BLaER1 treated with 17β-estradiol and CSF1 and Interleukin-3, amounts not matched to agents 10 nM and 100 nM (cell line): ENCODE measurements at regions not wholly inside any gene's neighbourhood (a gene's known extent, or its start where the extent isn't known, plus 50 kb on each side); places are given as distances from the start of the nearest gene placed in this dataset.

Experiments used
- H3K27ac ChIP-seq, 11 experiments: shearing (Covaris generic); formaldehyde crosslinking; 2 replicates each; pipeline ENCODE4 v1.8.1; 2022
- H3K27me3 ChIP-seq, 11 experiments: shearing (Covaris generic); formaldehyde crosslinking; 2 replicates each; pipeline ENCODE4 v1.8.1; 2022
- H3K36me3 ChIP-seq, 11 experiments: shearing (Covaris generic); formaldehyde crosslinking; 2 replicates each; pipeline ENCODE4 v1.8.1; 2022
- H3K4me1 ChIP-seq, 10 experiments: shearing (Covaris generic); formaldehyde crosslinking; 2 replicates each; pipeline ENCODE4 v1.8.1; 2022
- H3K4me2 ChIP-seq, 11 experiments: shearing (Covaris generic); formaldehyde crosslinking; 2 replicates each; pipeline ENCODE4 v1.8.1; 2022
- H3K4me3 ChIP-seq, 10 experiments: shearing (Covaris generic); formaldehyde crosslinking; 2 replicates each; pipeline ENCODE4 v1.8.1; 2022
- H3K9ac ChIP-seq, 11 experiments: shearing (Covaris generic); formaldehyde crosslinking; 2 replicates each; pipeline ENCODE4 v1.8.1; 2022
- H3K9me3 ChIP-seq, 11 experiments: shearing (Covaris generic); formaldehyde crosslinking; replicated peaks in 1 of 11; 2 replicates each; pipeline ENCODE4 v1.8.1; 2022
- H4K20me1 ChIP-seq, 11 experiments: shearing (Covaris generic); formaldehyde crosslinking; 2 replicates each; pipeline ENCODE4 v1.8.1; 2022
- Cebpa-rat ChIP-seq, 11 experiments: shearing (Covaris generic); IDR thresholded peaks; 2 replicates each; pipeline ENCODE4 v1.8.1; 2022

GRCh38 chr6:100194535-100194934, 200.5 kb upstream of the MCHR2 start:
- H3K27me3 ChIP-seq, result no peaks in the 10 kb centered on the region
- peaks cover 0 to 6% (median 0%) of the 10 kb centered on the region in 11 experiments; a peak in 2 of 22 replicates for H3K9me3 ChIP-seq
- H4K20me1 ChIP-seq, result no peaks in the 10 kb centered on the region
- no peaks in the 10 kb centered on the region for H3K4me1 ChIP-seq
- H3K27ac ChIP-seq, result no peak overlapping the region
- no peaks in the 10 kb centered on the region for H3K36me3 ChIP-seq
- H3K9ac ChIP-seq, result no peak overlapping the region
- TF ChIP-seq Cebpa-rat (IDR thresholded peaks at IDR 0.05), result no peak
- no peak overlapping the region for H3K4me3 ChIP-seq
- no peak overlapping the region for H3K4me2 ChIP-seq

GRCh38 chr6:100188754-100189153, 194.7 kb upstream of the MCHR2 start:
- Histone ChIP-seq H3K4me2 (no peak overlapping the region), H3K4me1 (peaks cover 0 to 9% (median 0%) of the 10 kb centered on the region in 10 experiments; a peak in 4 of 20 replicates), H3K27me3 (no peaks in the 10 kb centered on the region), H3K27ac (no peak overlapping the region), H3K36me3 (no peaks in the 10 kb centered on the region), H3K9ac (no peak overlapping the region), H3K4me3 (no peak overlapping the region), H4K20me1 (no peaks in the 10 kb centered on the region), H3K9me3 (no peaks in the 10 kb centered on the region)
- no peak for TF ChIP-seq Cebpa-rat (IDR thresholded peaks at IDR 0.05)

- Histone ChIP-seq H3K27ac (no peak overlapping the region), H3K4me3 (no peak overlapping the region), H3K36me3 (no peaks in the 10 kb centered on the region), H3K9ac (no peak overlapping the region), H3K4me2 (no peak overlapping the region), H3K9me3 (no peaks in the 10 kb centered on the region), H3K4me1 (peaks cover 0 to 9% (median 0%) of the 10 kb centered on the region in 10 experiments; a peak in 4 of 20 replicates), H3K27me3 (no peaks in the 10 kb centered on the region), H4K20me1 (no peaks in the 10 kb centered on the region)
- no peak for TF ChIP-seq Cebpa-rat (IDR thresholded peaks at IDR 0.05)
Measured at GRCh38 chr6:100186552-100186951, 192.5 kb upstream of the MCHR2 start.

DNA sequence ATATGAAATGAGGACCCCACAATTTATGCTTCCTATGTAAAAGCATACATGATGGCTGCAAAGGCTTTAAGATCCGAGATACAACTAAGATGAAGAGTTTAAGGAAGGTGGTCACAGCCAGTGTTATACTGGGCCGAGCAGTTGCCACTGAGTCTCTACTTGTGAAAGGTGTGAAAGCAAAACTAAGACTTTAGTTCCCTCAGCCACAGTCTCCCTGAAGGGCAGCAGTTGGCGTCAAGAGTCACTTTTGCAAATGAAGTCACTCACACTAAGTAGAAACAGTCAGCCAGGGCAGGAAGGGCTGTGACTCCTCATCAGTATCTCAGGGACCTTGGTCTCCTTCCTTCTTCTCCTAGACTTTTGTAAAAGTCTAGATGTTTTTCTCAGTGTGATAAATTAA, 191.6 kb upstream of the MCHR2 start:
- Histone ChIP-seq H3K36me3 (no peaks in the 10 kb centered on the region), H3K4me1 (peaks cover 0 to 9% (median 0%) of the 10 kb centered on the region in 10 experiments; a peak in 4 of 20 replicates)
- TF ChIP-seq Cebpa-rat (IDR thresholded peaks at IDR 0.05), result no peak

DNA sequence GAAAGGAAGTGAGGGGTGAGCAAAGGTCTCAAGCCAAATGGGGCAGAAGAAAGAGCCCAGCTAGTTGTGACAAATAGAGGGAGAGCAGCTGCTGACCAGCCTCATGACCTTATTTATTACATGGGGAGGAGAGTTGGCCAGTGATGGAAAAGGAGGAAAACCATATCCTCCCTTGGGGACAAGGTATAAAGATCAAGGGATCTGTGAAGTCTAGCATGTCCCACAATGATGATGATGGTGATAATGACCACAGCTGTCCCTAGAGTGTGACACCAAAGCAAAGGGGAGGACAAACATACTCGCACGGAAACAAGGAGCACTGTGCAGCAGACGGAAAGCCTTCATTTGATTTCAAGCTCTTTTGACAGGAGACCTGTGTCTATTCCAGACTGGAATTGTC, 190.4 kb upstream of the MCHR2 start:
- Histone ChIP-seq H3K4me2 (peak overlapping the region in 5 of 11 experiments; percentile 1 to 44 (median 26); a peak in 7 of 22 replicates), H3K9ac (no peak overlapping the region), H3K27ac (no peak overlapping the region), H3K4me1 (peaks cover 0 to 9% (median 0%) of the 10 kb centered on the region in 10 experiments; a peak in 4 of 20 replicates), H3K9me3 (no peaks in the 10 kb centered on the region), H3K36me3 (no peaks in the 10 kb centered on the region), H4K20me1 (no peaks in the 10 kb centered on the region), H3K27me3 (no peaks in the 10 kb centered on the region), H3K4me3 (no peak overlapping the region)
- no peak for TF ChIP-seq Cebpa-rat (IDR thresholded peaks at IDR 0.05)

More for the DNA sequence above, 191.6 kb upstream of the MCHR2 start:
- Histone ChIP-seq H3K9me3 (no peaks in the 10 kb centered on the region), H4K20me1 (no peaks in the 10 kb centered on the region), H3K9ac (no peak overlapping the region), H3K4me3 (no peak overlapping the region), H3K27ac (no peak overlapping the region), H3K27me3 (no peaks in the 10 kb centered on the region), H3K4me2 (no peak overlapping the region)

- Histone ChIP-seq H3K4me3 (no peak overlapping the region), H3K27me3 (no peaks in the 10 kb centered on the region), H3K36me3 (no peaks in the 10 kb centered on the region), H3K4me1 (peaks cover 0 to 9% (median 0%) of the 10 kb centered on the region in 10 experiments; a peak in 4 of 20 replicates), H3K9me3 (no peaks in the 10 kb centered on the region), H3K4me2 (no peak overlapping the region), H3K27ac (no peak overlapping the region), H4K20me1 (no peaks in the 10 kb centered on the region), H3K9ac (no peak overlapping the region)
- no peak for TF ChIP-seq Cebpa-rat (IDR thresholded peaks at IDR 0.05)
Measured at GRCh38 chr6:100182313-100182712, 188.3 kb upstream of the MCHR2 start.

DNA sequence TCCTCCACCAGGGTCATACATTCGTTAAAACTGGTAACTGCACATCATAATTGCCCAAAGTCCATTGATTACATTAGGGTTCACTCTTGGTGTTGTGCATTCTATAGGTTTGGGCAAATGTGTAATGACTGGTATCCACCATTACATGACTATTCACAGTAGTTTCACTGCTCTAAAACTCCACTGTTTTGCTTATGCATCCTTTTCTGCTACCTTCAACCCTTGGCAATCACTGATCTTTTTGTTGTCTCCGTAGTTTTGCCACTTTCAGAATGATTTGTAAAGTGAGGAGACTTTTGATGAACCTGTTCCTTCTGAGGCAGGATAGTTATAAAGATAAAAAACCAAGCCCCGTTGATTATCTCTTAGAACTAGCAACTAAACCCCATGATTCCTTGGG, 187.3 kb upstream of the MCHR2 start:
- TF ChIP-seq Cebpa-rat (IDR thresholded peaks at IDR 0.05), result no peak
- no peaks in the 10 kb centered on the region for H3K36me3 ChIP-seq
- no peaks in the 10 kb centered on the region for H4K20me1 ChIP-seq
- H3K9me3 ChIP-seq, result no peaks in the 10 kb centered on the region
- H3K4me2 ChIP-seq, result no peak overlapping the region
- no peak overlapping the region for H3K27ac ChIP-seq
- H3K27me3 ChIP-seq, result no peaks in the 10 kb centered on the region
- no peak overlapping the region for H3K4me3 ChIP-seq
- no peak overlapping the region for H3K9ac ChIP-seq
- peaks cover 0 to 9% (median 0%) of the 10 kb centered on the region in 10 experiments; a peak in 4 of 20 replicates for H3K4me1 ChIP-seq

DNA sequence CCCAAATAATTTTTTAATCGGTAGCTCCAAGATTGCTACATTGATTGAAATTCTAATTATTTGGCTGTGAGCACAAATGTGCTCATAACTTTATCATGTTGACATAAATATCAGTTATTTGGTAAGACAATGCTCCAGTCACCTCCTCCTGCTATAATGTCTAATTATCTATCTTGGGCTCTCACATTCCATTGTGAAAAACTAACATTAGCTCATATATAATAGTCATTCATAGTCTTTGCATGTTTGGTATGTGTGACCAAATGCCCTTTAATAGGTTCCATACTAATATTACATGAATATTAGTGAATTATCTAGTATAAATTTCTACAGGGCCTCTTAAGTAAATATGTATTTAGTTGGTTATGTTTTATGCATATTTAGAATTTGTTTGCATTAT, 185.6 kb upstream of the MCHR2 start:
- no peak for TF ChIP-seq Cebpa-rat (IDR thresholded peaks at IDR 0.05)
- H3K36me3 ChIP-seq, result no peaks in the 10 kb centered on the region
- no peak overlapping the region for H3K9ac ChIP-seq
- H3K4me1 ChIP-seq, result peaks cover 0 to 3% (median 0%) of the 10 kb centered on the region in 10 experiments; a peak in 4 of 20 replicates
- no peak overlapping the region for H3K27ac ChIP-seq
- H3K4me2 ChIP-seq, result no peak overlapping the region
- H3K4me3 ChIP-seq, result no peak overlapping the region
- no peaks in the 10 kb centered on the region for H4K20me1 ChIP-seq
- H3K27me3 ChIP-seq, result no peaks in the 10 kb centered on the region
- no peaks in the 10 kb centered on the region for H3K9me3 ChIP-seq

DNA sequence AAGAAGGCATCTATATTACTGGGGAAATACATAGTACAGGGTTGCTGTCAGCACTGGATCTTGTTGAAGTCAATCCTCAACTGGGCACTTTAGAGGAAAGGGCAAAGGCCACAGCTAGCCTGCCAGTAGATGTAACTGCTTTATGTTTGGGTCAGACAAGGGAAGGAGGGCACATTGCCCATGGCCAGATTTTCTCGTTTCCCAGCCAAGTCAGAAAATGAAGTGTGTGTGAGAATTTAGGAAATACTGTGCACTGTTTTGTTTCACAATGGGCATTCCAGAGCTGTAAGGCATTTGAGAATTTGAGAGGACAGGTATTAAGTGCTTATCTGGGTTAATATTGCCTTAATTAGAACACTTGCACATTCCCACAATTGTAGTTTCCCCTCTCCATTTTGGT, 183.9 kb upstream of the MCHR2 start:
- H3K4me3 ChIP-seq, result no peak overlapping the region
- no peak for TF ChIP-seq Cebpa-rat (IDR thresholded peaks at IDR 0.05)
- no peaks in the 10 kb centered on the region for H3K36me3 ChIP-seq
- H3K4me2 ChIP-seq, result no peak overlapping the region
- no peak overlapping the region for H3K27ac ChIP-seq
- no peaks in the 10 kb centered on the region for H3K27me3 ChIP-seq
- H4K20me1 ChIP-seq, result no peaks in the 10 kb centered on the region
- H3K9me3 ChIP-seq, result no peaks in the 10 kb centered on the region
- no peaks in the 10 kb centered on the region for H3K4me1 ChIP-seq
- no peak overlapping the region for H3K9ac ChIP-seq

DNA sequence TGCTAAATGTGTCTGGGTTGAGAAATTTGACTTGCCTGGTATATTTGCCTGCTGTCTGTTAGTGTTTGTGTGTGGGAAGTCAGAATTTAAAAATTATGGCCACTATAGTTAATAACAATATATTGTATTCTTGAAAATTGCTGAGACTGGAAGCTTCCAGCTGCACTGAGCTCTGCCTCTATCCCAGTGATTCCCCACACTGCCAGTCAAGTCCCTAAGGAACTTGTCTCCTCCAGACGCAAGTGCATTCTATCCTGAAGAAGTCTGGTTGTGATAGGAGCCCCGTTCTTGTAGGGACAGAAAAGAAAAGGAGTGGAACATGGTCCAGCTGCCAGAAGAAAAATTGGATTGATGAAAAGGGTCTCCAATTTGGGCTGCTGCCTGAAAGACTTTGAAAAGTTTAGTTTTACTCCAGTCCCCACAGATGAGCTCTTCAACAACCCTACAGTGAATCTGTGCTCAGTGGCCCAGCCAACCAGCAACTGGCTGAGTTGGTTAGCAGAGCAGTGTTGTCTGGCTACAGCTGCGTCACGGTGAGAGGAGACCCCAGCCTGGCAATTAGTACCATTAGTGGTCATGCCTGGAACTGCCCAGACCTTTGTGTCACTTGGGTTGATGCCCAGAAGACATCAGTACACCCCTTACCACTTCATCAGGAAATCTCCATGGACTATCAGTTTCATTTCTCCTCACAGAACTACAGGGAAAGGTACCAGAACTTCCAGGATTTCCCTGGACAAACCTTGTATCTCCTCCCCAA, 183.1 kb upstream of the MCHR2 start:
- Histone ChIP-seq H3K9ac (no peak overlapping the region), H3K4me2 (no peak overlapping the region), H3K27ac (no peak overlapping the region)

More for the DNA sequence above, 183.1 kb upstream of the MCHR2 start:
- H4K20me1 ChIP-seq, result no peaks in the 10 kb centered on the region
- no peaks in the 10 kb centered on the region for H3K4me1 ChIP-seq
- H3K4me3 ChIP-seq, result no peak overlapping the region
- H3K27me3 ChIP-seq, result no peaks in the 10 kb centered on the region
- no peaks in the 10 kb centered on the region for H3K9me3 ChIP-seq
- no peaks in the 10 kb centered on the region for H3K36me3 ChIP-seq
- TF ChIP-seq Cebpa-rat (IDR thresholded peaks at IDR 0.05), result no peak
